Fibroblast of lung (primary cell): ENCODE measurements at regions not wholly inside any gene's neighbourhood (a gene's known extent, or its start where the extent isn't known, plus 50 kb on each side); places are given as distances from the start of the nearest gene placed in this dataset.

Experiments used
- DNase-seq, 2 donors: peaks; one replicate each; pipeline versions ENCODE4 v3.0.0 to v3.0.0-alpha.2; 2010; ENCODE audit warnings: low read depth in 2 of 2
- H2AFZ ChIP-seq: 2 replicates; pipeline ENCODE4 v1.5.1; 2012; ENCODE audit warnings: low read length, control low read depth, inconsistent platforms
- H3K27ac ChIP-seq: 2 replicates; pipeline ENCODE4 v1.5.1; 2011; ENCODE audit warnings: low read length, control low read depth; ENCODE audit not compliant: insufficient read depth
- H3K27me3 ChIP-seq: 2 replicates; pipeline ENCODE4 v1.5.1; 2011; ENCODE audit warnings: mild to moderate bottlenecking, low read length; ENCODE audit not compliant: control insufficient read depth, insufficient read depth
- H3K36me3 ChIP-seq: 2 replicates; pipeline ENCODE4 v1.5.1; 2011; ENCODE audit warnings: low read length; ENCODE audit not compliant: control insufficient read depth, insufficient read depth
- H3K4me1 ChIP-seq: 2 replicates; pipeline ENCODE4 v1.5.1; 2011; ENCODE audit warnings: low read length; ENCODE audit not compliant: control insufficient read depth, insufficient read depth; ENCODE audit errors: extremely low read depth
- H3K4me2 ChIP-seq: 2 replicates; pipeline ENCODE4 v1.5.1; 2011; ENCODE audit warnings: low read length, control low read depth; ENCODE audit not compliant: insufficient read depth; ENCODE audit errors: extremely low read depth
- H3K4me3 ChIP-seq, 4 experiments: fragments of 200-600 bp in 1 of 4; sonication (generic) in 1 of 4; replicated peaks in 1 of 4; 2 replicates each; pipeline ENCODE4 v1.5.1; 2011 to 2016; ENCODE audit warnings: low read length in 4 of 4, low read depth in 3 of 4, mild to moderate bottlenecking in 3 of 4, control low read depth in 2 of 4, inconsistent platforms in 1 of 4, mixed read lengths in 1 of 4; ENCODE audit not compliant: insufficient read depth in 1 of 4; ENCODE audit errors: control extremely low read depth in 1 of 4
- H3K79me2 ChIP-seq: 2 replicates; pipeline ENCODE4 v1.5.1; 2012; ENCODE audit warnings: mild to moderate bottlenecking, low read length, inconsistent platforms; ENCODE audit not compliant: control insufficient read depth, insufficient read depth
- H3K9ac ChIP-seq: 2 replicates; pipeline ENCODE4 v1.5.1; 2011; ENCODE audit warnings: mild to moderate bottlenecking, low read length, control low read depth; ENCODE audit not compliant: insufficient read depth
- H3K9me3 ChIP-seq: 2 replicates; pipeline ENCODE4 v1.5.1; 2012; ENCODE audit warnings: low read depth, low read length; ENCODE audit not compliant: control insufficient read depth, insufficient read depth
- H4K20me1 ChIP-seq: 2 replicates; pipeline ENCODE4 v1.5.1; 2011; ENCODE audit warnings: low read length; ENCODE audit not compliant: control insufficient read depth, insufficient read depth; ENCODE audit errors: extremely low read depth
- EZH2 ChIP-seq: IDR thresholded peaks from 2 replicates; pipeline ENCODE4 v1.5.1; 2012; ENCODE audit warnings: low read length, control low read depth, mild to moderate bottlenecking; ENCODE audit errors: missing control alignments
- TF ChIP-seq, protein P1 (sequence below), 2 donors: IDR thresholded peaks in 1 of 2; conservative IDR thresholded peaks in 1 of 2; 1 replicate in 1 of 2; 2 replicates in 1 of 2; pipeline ENCODE4 v1.5.1; 2011 to 2012; ENCODE audit warnings: low read length in 2 of 2, control low read depth in 1 of 2, inconsistent platforms in 1 of 2, low read depth in 1 of 2, mild to moderate bottlenecking in 1 of 2

DNA sequence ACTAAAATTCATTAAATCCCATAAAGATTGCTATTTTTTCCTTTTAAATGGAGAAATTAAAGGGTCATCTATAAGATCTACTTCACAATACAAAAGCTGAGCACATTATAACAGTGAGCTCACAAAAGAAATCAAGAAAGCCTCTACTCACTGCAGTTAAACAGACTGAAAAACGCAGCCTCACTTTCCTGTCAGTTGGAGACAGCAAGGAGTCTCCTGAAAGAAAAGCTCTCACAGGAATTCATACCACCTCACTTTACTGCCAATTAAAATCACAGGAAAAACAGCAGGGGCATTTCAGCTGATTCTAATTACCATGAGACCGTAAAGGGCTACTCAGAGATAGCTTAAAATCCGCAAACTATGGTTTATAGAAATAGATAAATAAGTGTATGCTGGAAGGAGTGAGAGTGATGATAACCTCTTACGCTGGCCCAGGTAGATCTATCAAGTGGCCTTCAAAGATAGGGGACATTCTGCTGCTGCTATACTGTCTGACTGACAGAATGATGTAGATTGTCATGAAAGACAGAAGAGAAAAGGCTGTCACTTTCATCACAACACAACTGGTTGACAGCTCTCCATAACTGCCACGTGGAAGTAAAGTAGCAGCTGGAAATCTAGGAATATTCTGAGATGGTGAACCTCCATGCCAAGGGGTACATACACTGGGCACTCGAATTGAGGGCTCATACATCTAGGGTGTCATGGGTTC is 1333.7 kb upstream of the DIAPH2 start:
- H4K20me1 ChIP-seq: no peaks in the 10 kb centered on the region
- H3K27me3 ChIP-seq: no peaks in the 10 kb centered on the region
- H3K4me2 ChIP-seq: no peak overlapping the region
- no peaks in the 10 kb centered on the region for H3K79me2 ChIP-seq
- no peak overlapping the region for H3K4me3 ChIP-seq
- no peaks in the 10 kb centered on the region for H3K36me3 ChIP-seq
- no peak overlapping the region for H3K9ac ChIP-seq
- H3K9me3 ChIP-seq: no peaks in the 10 kb centered on the region
- no peak overlapping the region for H2AFZ ChIP-seq
- no peaks in the 10 kb centered on the region for H3K4me1 ChIP-seq
- no peak overlapping the region for H3K27ac ChIP-seq
- DNase-seq: no peak
- TF ChIP-seq EZH2: no peak
- TF ChIP-seq, protein P1, sequence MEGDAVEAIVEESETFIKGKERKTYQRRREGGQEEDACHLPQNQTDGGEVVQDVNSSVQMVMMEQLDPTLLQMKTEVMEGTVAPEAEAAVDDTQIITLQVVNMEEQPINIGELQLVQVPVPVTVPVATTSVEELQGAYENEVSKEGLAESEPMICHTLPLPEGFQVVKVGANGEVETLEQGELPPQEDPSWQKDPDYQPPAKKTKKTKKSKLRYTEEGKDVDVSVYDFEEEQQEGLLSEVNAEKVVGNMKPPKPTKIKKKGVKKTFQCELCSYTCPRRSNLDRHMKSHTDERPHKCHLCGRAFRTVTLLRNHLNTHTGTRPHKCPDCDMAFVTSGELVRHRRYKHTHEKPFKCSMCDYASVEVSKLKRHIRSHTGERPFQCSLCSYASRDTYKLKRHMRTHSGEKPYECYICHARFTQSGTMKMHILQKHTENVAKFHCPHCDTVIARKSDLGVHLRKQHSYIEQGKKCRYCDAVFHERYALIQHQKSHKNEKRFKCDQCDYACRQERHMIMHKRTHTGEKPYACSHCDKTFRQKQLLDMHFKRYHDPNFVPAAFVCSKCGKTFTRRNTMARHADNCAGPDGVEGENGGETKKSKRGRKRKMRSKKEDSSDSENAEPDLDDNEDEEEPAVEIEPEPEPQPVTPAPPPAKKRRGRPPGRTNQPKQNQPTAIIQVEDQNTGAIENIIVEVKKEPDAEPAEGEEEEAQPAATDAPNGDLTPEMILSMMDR (conservative IDR thresholded peaks at IDR 0.05 in 1 of 2, IDR thresholded peaks at IDR 0.05 in 1 of 2; ENCODE audit: low read depth in 1 of 2, low read length in 2 of 2): no peak

DNA sequence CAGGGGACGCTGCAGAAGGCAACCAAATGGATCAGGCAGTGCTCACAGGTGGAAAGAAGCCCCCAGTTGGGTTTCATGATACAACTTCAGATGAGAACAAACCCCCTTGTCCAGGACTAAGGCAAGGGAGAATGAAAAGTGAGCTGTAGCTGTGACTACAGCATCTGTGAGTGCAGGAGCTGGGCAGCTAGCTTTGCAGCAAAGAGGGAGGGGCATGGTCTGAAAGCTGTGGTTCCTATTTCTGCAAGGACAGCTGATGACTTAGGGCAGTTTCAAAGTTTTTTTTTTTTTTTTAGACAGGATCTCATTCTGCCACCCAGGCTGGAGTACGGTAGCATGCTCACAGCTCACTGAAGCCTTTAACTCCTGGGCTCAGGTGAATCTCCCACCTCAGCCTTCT is 1317.4 kb upstream of the DIAPH2 start:
- no peak for DNase-seq
- no peak overlapping the region for H3K4me2 ChIP-seq
- no peak overlapping the region for H3K9ac ChIP-seq
- H3K9me3 ChIP-seq: no peaks in the 10 kb centered on the region
- H3K4me3 ChIP-seq: no peak overlapping the region
- H2AFZ ChIP-seq: no peak overlapping the region
- H4K20me1 ChIP-seq: no peaks in the 10 kb centered on the region
- no peaks in the 10 kb centered on the region for H3K4me1 ChIP-seq
- no peaks in the 10 kb centered on the region for H3K36me3 ChIP-seq
- TF ChIP-seq EZH2: no peak
- TF ChIP-seq, protein P1 (conservative IDR thresholded peaks at IDR 0.05 in 1 of 2, IDR thresholded peaks at IDR 0.05 in 1 of 2; ENCODE audit: low read depth in 1 of 2, low read length in 2 of 2): no peak
- H3K27ac ChIP-seq: no peak overlapping the region
- no peaks in the 10 kb centered on the region for H3K27me3 ChIP-seq
- no peaks in the 10 kb centered on the region for H3K79me2 ChIP-seq

DNA sequence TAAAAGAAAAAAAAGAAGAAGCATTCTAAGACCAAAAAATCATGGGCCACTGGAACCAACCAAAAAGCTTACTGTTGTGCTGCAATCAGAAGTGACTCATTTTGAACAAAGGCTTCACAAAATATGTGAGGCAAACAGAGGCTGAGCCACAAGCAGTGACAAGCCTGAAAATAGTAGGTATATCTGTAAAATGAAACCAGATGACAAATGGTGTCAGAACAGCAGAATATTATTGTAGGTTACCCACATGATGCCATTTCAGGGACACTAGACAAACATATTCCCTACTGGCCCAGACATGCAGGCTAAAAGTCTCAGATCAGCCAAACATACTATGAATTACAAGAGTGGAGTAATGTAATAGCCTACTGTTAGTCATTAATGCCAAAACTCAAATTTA is 1301.8 kb upstream of the DIAPH2 start:
- H3K4me1 ChIP-seq: no peaks in the 10 kb centered on the region

More for the DNA sequence above, 1301.8 kb upstream of the DIAPH2 start:
- no peaks in the 10 kb centered on the region for H3K27me3 ChIP-seq
- H3K9ac ChIP-seq: no peak overlapping the region
- H3K27ac ChIP-seq: no peak overlapping the region
- no peak for DNase-seq
- H2AFZ ChIP-seq: no peak overlapping the region
- no peaks in the 10 kb centered on the region for H3K79me2 ChIP-seq
- TF ChIP-seq EZH2: no peak
- TF ChIP-seq, protein P1 (conservative IDR thresholded peaks at IDR 0.05 in 1 of 2, IDR thresholded peaks at IDR 0.05 in 1 of 2; ENCODE audit: low read depth in 1 of 2, low read length in 2 of 2): no peak
- no peak overlapping the region for H3K4me3 ChIP-seq
- no peaks in the 10 kb centered on the region for H4K20me1 ChIP-seq
- H3K4me2 ChIP-seq: no peak overlapping the region
- no peaks in the 10 kb centered on the region for H3K36me3 ChIP-seq
- H3K9me3 ChIP-seq: no peaks in the 10 kb centered on the region
